Loucy (cell line): ENCODE measurements at regions not wholly inside any gene's neighbourhood (a gene's known extent, or its start where the extent isn't known, plus 50 kb on each side); places are given as distances from the start of the nearest gene placed in this dataset.

Experiments used
- CTCF ChIP-seq: fragments of 200-600 bp; sonication (generic); conservative IDR thresholded peaks from 2 replicates; pipeline ENCODE4 v1.5.1; 2014; ENCODE audit warnings: mild to moderate bottlenecking, antibody characterized with exemption, low read length
- EZH2phosphoT487 ChIP-seq: fragments of 200-600 bp; IDR thresholded peaks from 2 replicates; pipeline ENCODE4 v1.6.1; 2018; ENCODE audit warnings: antibody characterized with exemption, mild to moderate bottlenecking, moderate library complexity, borderline replicate concordance

- TF ChIP-seq CTCF (no peak), EZH2phosphoT487 (no peak)
These were observed 420.8 kb upstream of the ACTBL2 start for GRCh38 chr5:57903458-57903857.
